BE2C (cell line): ENCODE measurements at regions not wholly inside any gene's neighbourhood (a gene's known extent, or its start where the extent isn't known, plus 50 kb on each side); places are given as distances from the start of the nearest gene placed in this dataset.
"Not testable (repeated sequence)": the region's sequence is repeated elsewhere in the genome, so short reads cannot be mapped to it uniquely, and the experiment has no call there.

Experiments used
- DNase-seq: peaks from one replicate; pipeline ENCODE4 v3.0.0-alpha.2; 2020
- H3K27me3 ChIP-seq: fragments of 250-450 bp; sonication (Bioruptor Pico); 2 replicates; pipeline ENCODE4 v1.5.1; 2020; ENCODE audit warnings: mild to moderate bottlenecking
- H3K36me3 ChIP-seq: fragments of 250-450 bp; sonication (Bioruptor Pico); 2 replicates; pipeline ENCODE4 v1.5.1; 2020; ENCODE audit warnings: mild to moderate bottlenecking
- H3K4me1 ChIP-seq: fragments of 250-450 bp; sonication (Bioruptor Pico); 2 replicates; pipeline ENCODE4 v1.5.1; 2020
- H3K4me3 ChIP-seq: 2 replicates; pipeline ENCODE4 v1.5.1; 2011; ENCODE audit warnings: low read depth, low read length
- H3K9me3 ChIP-seq: fragments of 250-450 bp; sonication (Bioruptor Pico); 2 replicates; pipeline ENCODE4 v1.5.1; 2020
- TF ChIP-seq, protein P1 (sequence below): IDR thresholded peaks from 2 replicates; pipeline ENCODE4 v1.5.1; 2012; ENCODE audit warnings: mild to moderate bottlenecking, low read depth, low read length

DNA sequence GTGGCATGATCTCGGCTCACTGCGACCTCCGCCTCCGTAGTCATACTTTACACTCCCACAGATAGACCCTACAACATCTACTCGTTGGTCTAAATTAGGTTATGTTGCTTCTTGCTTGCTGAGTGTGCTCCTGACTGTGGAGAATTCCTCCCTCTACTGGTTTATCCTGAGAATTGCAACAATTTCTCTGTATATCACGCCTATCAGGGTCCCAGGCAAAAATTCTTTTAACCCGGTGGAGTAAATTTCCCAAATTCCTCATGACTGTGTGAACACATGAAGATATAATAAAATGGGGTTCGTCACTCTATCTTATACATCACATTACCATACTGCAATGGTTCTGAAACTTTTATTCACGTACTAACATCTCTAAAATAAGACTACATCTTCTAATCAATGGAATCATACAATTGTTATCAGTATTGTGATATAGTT lies 156.7 kb downstream of the EVA1A start:
- Histone ChIP-seq H3K4me3 (no peak overlapping the region), H3K36me3 (no peaks in the 10 kb centered on the region), H3K27me3 (no peaks in the 10 kb centered on the region), H3K9me3 (no peaks in the 10 kb centered on the region), H3K4me1 (no peaks in the 10 kb centered on the region)
- no peak for DNase-seq
- TF ChIP-seq, protein P1, sequence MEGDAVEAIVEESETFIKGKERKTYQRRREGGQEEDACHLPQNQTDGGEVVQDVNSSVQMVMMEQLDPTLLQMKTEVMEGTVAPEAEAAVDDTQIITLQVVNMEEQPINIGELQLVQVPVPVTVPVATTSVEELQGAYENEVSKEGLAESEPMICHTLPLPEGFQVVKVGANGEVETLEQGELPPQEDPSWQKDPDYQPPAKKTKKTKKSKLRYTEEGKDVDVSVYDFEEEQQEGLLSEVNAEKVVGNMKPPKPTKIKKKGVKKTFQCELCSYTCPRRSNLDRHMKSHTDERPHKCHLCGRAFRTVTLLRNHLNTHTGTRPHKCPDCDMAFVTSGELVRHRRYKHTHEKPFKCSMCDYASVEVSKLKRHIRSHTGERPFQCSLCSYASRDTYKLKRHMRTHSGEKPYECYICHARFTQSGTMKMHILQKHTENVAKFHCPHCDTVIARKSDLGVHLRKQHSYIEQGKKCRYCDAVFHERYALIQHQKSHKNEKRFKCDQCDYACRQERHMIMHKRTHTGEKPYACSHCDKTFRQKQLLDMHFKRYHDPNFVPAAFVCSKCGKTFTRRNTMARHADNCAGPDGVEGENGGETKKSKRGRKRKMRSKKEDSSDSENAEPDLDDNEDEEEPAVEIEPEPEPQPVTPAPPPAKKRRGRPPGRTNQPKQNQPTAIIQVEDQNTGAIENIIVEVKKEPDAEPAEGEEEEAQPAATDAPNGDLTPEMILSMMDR: peak; percentile 63

DNA sequence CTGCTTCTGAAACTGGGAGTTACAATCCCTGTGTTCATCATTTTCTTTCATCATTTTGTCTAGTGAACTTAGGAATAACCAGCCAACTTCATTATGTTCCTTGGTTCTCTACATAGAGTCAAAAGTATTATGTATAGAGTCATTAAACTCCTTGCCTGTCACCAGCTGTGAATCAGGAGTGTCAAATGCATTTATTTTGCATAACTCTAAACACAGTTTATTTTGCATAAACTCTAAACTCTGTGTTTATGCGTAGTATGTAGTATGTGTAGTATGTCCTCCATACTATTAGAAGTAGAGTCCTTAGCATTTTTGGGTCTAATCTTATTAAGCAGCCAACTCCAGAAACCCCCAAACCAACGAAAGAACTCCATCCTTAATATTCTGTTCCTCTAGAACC lies 164.4 kb downstream of the EVA1A start:
- no peaks in the 10 kb centered on the region for H3K27me3 ChIP-seq
- no peaks in the 10 kb centered on the region for H3K36me3 ChIP-seq
- H3K4me1 ChIP-seq: no peaks in the 10 kb centered on the region
- TF ChIP-seq, protein P1: no peak
- H3K4me3 ChIP-seq: no peak overlapping the region
- H3K9me3 ChIP-seq: no peaks in the 10 kb centered on the region
- DNase-seq: no peak

DNA sequence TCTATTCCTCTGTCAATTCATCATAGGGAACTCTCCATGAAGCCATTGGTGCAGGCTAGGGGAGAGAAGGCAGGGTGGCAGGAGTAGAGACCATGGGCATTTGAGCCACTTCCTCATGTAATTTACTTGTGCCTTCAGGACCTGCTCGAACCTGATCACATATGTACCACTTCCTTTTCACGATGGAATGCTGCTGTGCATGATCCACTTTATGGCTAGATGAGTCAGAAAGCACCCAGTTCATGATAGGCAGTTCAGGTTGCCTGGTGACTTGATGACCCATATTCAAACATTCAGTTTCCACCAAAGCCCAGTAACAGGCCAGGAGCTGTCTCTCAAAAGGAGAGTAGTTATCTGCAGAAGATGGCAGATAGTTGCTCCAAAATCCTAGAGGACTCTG lies 166.0 kb downstream of the EVA1A start:
- not testable (repeated sequence) for H3K27me3 ChIP-seq, H3K36me3 ChIP-seq, H3K4me3 ChIP-seq, DNase-seq, H3K9me3 ChIP-seq, H3K4me1 ChIP-seq

DNA sequence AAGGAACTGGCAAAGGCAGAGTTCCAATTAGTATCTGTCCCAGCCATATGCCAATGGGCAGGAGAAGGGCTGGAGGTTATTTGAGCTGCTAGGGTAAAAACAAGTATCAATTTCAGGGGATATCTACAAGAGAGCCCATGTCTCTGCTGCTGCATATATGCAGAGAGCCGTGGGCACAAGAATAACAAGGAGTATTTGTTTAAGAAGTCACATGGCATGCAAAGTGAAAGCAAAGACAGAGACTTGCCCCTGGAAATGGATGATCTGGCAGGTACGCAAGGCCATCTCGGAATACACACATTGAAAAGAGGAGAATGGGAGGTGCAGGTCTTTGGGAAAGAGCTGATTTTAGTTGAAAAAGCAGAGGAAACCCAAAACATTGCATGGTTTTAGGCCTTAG lies 170.6 kb downstream of the EVA1A start:
- Histone ChIP-seq H3K4me1 (no peaks in the 10 kb centered on the region), H3K4me3 (no peak overlapping the region), H3K27me3 (no peaks in the 10 kb centered on the region), H3K9me3 (no peaks in the 10 kb centered on the region), H3K36me3 (no peaks in the 10 kb centered on the region)
- TF ChIP-seq, protein P1: no peak
- no peak for DNase-seq

DNA sequence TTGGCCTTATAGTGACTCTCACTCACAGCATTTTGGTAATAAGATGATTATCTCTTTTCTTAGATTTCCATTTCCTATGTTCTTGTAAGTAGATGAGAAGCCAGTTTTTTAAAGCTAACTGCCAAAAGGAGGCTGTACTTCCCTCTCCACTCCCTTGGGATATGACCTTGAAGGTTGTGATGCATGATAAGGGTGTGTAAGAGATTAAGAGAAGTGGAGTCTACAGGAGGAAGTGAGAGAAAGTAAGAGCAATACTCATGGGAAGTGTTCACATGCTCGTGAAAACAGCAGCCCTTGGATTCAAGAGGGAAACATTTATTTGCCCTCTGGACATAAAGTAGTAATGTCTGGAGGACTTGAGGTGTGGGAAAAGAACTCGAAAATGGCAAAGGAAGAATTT lies 171.5 kb downstream of the EVA1A start:
- Histone ChIP-seq H3K4me1 (no peaks in the 10 kb centered on the region), H3K9me3 (no peaks in the 10 kb centered on the region), H3K4me3 (no peak overlapping the region), H3K27me3 (no peaks in the 10 kb centered on the region), H3K36me3 (no peaks in the 10 kb centered on the region)
- TF ChIP-seq, protein P1: no peak
- DNase-seq: no peak

DNA sequence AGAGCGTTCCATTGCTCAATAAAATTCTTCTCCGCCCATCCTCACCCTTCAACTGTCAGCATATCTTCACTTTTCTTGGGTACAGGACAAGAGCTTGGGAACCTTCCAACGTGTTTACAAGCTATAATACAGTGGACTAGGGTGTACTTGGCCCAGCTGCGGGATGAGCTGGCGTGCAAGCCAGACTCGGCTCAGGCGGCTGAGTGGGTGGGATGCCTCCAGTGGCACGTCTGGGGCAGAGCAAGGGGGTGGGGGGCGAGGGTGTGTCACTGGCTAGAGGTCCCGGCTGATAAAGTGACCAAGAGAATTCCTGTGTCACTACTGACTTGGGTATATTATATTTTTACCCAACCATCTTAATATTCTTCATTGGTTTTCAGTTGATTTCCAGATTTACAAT lies 179.7 kb downstream of the EVA1A start:
- no peaks in the 10 kb centered on the region for H3K9me3 ChIP-seq
- TF ChIP-seq, protein P1: no peak
- no peaks in the 10 kb centered on the region for H3K27me3 ChIP-seq
- no peak for DNase-seq
- H3K36me3 ChIP-seq: no peaks in the 10 kb centered on the region
- no peak overlapping the region for H3K4me3 ChIP-seq
- no peaks in the 10 kb centered on the region for H3K4me1 ChIP-seq
